ENCODE measurements at regions not wholly inside any gene's neighbourhood (a gene's known extent, or its start where the extent isn't known, plus 50 kb on each side); places are given as distances from the start of the nearest gene placed in this dataset.

- H2AFZ ChIP-seq (ENCODE audit: low read depth, low read length), result no peak overlapping the region
- no TSS peak for BruUV-seq (replicated peaks)
- H3K27ac ChIP-seq (ENCODE audit: extremely low read depth, low read depth, low read length), result no peak overlapping the region
- no peak overlapping the region for H3K4me2 ChIP-seq (ENCODE audit: insufficient read depth, low read length)
- H3K9me1 ChIP-seq (ENCODE audit: control insufficient read depth, insufficient read depth, low read length), result no peaks in the 10 kb centered on the region
- no peaks in the 10 kb centered on the region for H3K9me3 ChIP-seq (replicated peaks; ENCODE audit: control insufficient read depth, insufficient read depth, low read depth, low read length)
- H3K9ac ChIP-seq (ENCODE audit: insufficient read depth in 1 of 2, low read depth in 2 of 2, low read length in 2 of 2), result no peak overlapping the region
- ATAC-seq (no peak), DNase-seq (ENCODE audit: extremely low read depth in 1 of 4, low spot score in 3 of 4) (no peak), FAIRE-seq (no peak)
- no peaks in the 10 kb centered on the region for H3K27me3 ChIP-seq (ENCODE audit: control insufficient read depth in 2 of 2, insufficient read depth in 2 of 2, low read length in 2 of 2)
- ChIA-PET CTCF (ENCODE audit: low intra/inter-chr PET ratio) (no interaction called here), POLR2A (interaction anchor here (0.8 kb wide), 1 partner anchor 167 kb away, joined by 5 read pairs; no protein-coding TSS in a partner anchor)
- intact Hi-C loops (cut with micrococcal nuclease) (loop anchor here (5.0 kb wide), 1 partner anchor 46 kb away; no protein-coding TSS in a partner anchor), in situ Hi-C loops (cut with MboI) (loop anchor here (10.0 to 25.0 kb wide), 2 partner anchors 291 to 1013 kb away; no protein-coding TSS in a partner anchor)
- no peaks in the 10 kb centered on the region for H3K36me3 ChIP-seq (ENCODE audit: control insufficient read depth, insufficient read depth, low read length)
- H3K79me2 ChIP-seq (ENCODE audit: control insufficient read depth, insufficient read depth, low read length), result no peaks in the 10 kb centered on the region
- no peak for TF ChIP-seq EP400 (IDR thresholded peaks at IDR 0.05)
- TF ChIP-seq ZKSCAN3 (CRISPR knock-in tag; IDR thresholded peaks at IDR 0.05), result no peak
- TF ChIP-seq BMI1 (IDR thresholded peaks at IDR 0.05; ENCODE audit: low read length), result no peak
- TF ChIP-seq CEBPB (tag; IDR thresholded peaks at IDR 0.05), result no peak
- TF ChIP-seq STAG1 (CRISPR knock-in tag; IDR thresholded peaks at IDR 0.05; ENCODE audit: borderline replicate concordance), result no peak
- no peak for TF ChIP-seq PHF21A (IDR thresholded peaks at IDR 0.05; ENCODE audit: borderline replicate concordance, low read depth)
- TF ChIP-seq EGR1 (conservative IDR thresholded peaks at IDR 0.05), result no peak
- TF ChIP-seq MYBL2 (IDR thresholded peaks at IDR 0.05; ENCODE audit: low read depth), result no peak
- no peak for TF ChIP-seq MYBL2 (CRISPR knock-in tag; IDR thresholded peaks at IDR 0.05; ENCODE audit: borderline replicate concordance)
- TF ChIP-seq ELF1 (tag; IDR thresholded peaks at IDR 0.05), result no peak
- TF ChIP-seq PHTF2 (CRISPR knock-in tag; IDR thresholded peaks at IDR 0.05), result no peak
- H3K4me3 ChIP-seq, result no peak overlapping the region
- no peaks in the 10 kb centered on the region for H4K20me1 ChIP-seq (replicated peaks; ENCODE audit: control insufficient read depth, insufficient read depth, low read length)
- H3K4me1 ChIP-seq (replicated peaks in 1 of 2; ENCODE audit: control insufficient read depth in 2 of 2, insufficient read depth in 2 of 2, low read length in 2 of 2), result peaks cover 7 to 24% of the 10 kb centered on the region in 2 experiments; a peak in 4 of 5 replicates
These were observed 66.3 kb upstream of the SELENOP start for GRCh38 chr5:42878041-42878440.

Measured in K562 (cell line).